Caco-2 (cell line): ENCODE measurements at regions not wholly inside any gene's neighbourhood (a gene's known extent, or its start where the extent isn't known, plus 50 kb on each side); places are given as distances from the start of the nearest gene placed in this dataset.
A peak's percentile ranks its signal among the peaks of the same experiment; 100 is the strongest.
"Not testable (repeated sequence)": the region's sequence is repeated elsewhere in the genome, so short reads cannot be mapped to it uniquely, and the experiment has no call there.

ENCODE experiments used
- BruUV-seq: library from RNA; stranded (reverse); fragments of 400-500 nt; replicated peaks from 2 replicates; lab custom pipeline; 2021; lab: Mats Ljungman, UMichigan
- CTCF ChIA-PET: fragments of 300-600 bp; sonication (Branson Sonifier 250); formaldehyde crosslinking; loops from one replicate; lab custom pipeline; 2022; ENCODE audit warnings: antibody characterized with exemption; lab: Charles Lee
- POLR2A ChIA-PET: fragments of 300-600 bp; sonication (Branson Sonifier 250); formaldehyde crosslinking; loops from one replicate; lab custom pipeline; 2022; ENCODE audit warnings: antibody characterized with exemption; lab: Charles Lee
- DNase-seq, 2 experiments: peaks; one replicate each; pipeline versions ENCODE4 v3.0.0 to v3.0.0-alpha.2; 2020 to 2022
- H3K27me3 ChIP-seq: replicated peaks from 2 replicates; pipeline ENCODE4 v1.6.0; 2011; ENCODE audit warnings: low read length; ENCODE audit not compliant: control insufficient read depth, insufficient read depth
- H3K36me3 ChIP-seq: 2 replicates; pipeline ENCODE4 v1.5.1; 2011; ENCODE audit warnings: low read length; ENCODE audit not compliant: control insufficient read depth, insufficient read depth
- H3K4me1 ChIP-seq: fragments of 250-450 bp; sonication (Bioruptor Pico); 2 replicates; pipeline ENCODE4 v1.5.1; 2020; ENCODE audit warnings: mild to moderate bottlenecking
- H3K4me3 ChIP-seq: 2 replicates; pipeline ENCODE4 v1.5.1; 2011; ENCODE audit warnings: low read depth, mild to moderate bottlenecking, control low read depth, low read length
- H3K9me3 ChIP-seq: fragments of 250-450 bp; sonication (Bioruptor Pico); 2 replicates; pipeline ENCODE4 v1.5.1; 2020; ENCODE audit warnings: mild to moderate bottlenecking, moderate library complexity
- H3K27ac Mint-ChIP-seq: one replicate; pipeline ENCODE4 v1.8.0; 2022; ENCODE audit warnings: mixed read lengths; ENCODE audit not compliant: unreplicated experiment
- H3K27me3 Mint-ChIP-seq: one replicate; pipeline ENCODE4 v1.8.0; 2022; ENCODE audit warnings: mixed read lengths; ENCODE audit not compliant: insufficient read depth, unreplicated experiment
- H3K36me3 Mint-ChIP-seq: one replicate; pipeline ENCODE4 v1.8.0; 2022; ENCODE audit warnings: mild to moderate bottlenecking, mixed read lengths; ENCODE audit not compliant: insufficient read depth, unreplicated experiment
- H3K4me1 Mint-ChIP-seq: one replicate; pipeline ENCODE4 v1.8.0; 2022; ENCODE audit warnings: low read depth, mixed read lengths; ENCODE audit not compliant: unreplicated experiment
- H3K4me3 Mint-ChIP-seq: one replicate; pipeline ENCODE4 v1.8.0; 2022; ENCODE audit warnings: mild to moderate bottlenecking, moderate library complexity, mixed read lengths; ENCODE audit not compliant: unreplicated experiment
- H3K9me3 Mint-ChIP-seq: one replicate; pipeline ENCODE4 v1.8.0; 2022; ENCODE audit warnings: mixed read lengths; ENCODE audit not compliant: unreplicated experiment
- CTCF ChIP-seq, 2 experiments: fragments of 200-600 bp in 1 of 2; IDR thresholded peaks; 1 replicate in 1 of 2; 2 replicates in 1 of 2; pipeline versions ENCODE4 v1.5.1 to v1.8.0; 2011 to 2022; ENCODE audit warnings: antibody characterized with exemption in 1 of 2, control low read depth in 1 of 2, inconsistent platforms in 1 of 2, low read depth in 1 of 2, low read length in 1 of 2, mild to moderate bottlenecking in 1 of 2, moderate library complexity in 1 of 2; ENCODE audit not compliant: insufficient read depth in 1 of 2, severe bottlenecking in 1 of 2, unreplicated experiment in 1 of 2
- intact Hi-C: fragments of 100-400 bp; cut with micrococcal nuclease; formaldehyde crosslinking; loops from one replicate; pipeline ENCODE4 v1.10.0; 2022; ENCODE audit not compliant: unreplicated experiment

GRCh38 chr17:77064598-77064997 lies 76.2 kb upstream of the SEC14L1 start:
- no peaks in the 10 kb centered on the region for H3K9me3 ChIP-seq
- peaks cover 6% of the 10 kb centered on the region for H3K4me1 Mint-ChIP-seq
- DNase-seq, result no peak
- peaks cover 2% of the 10 kb centered on the region for H3K27me3 Mint-ChIP-seq
- H3K9me3 Mint-ChIP-seq, result no peaks in the 10 kb centered on the region
- H3K4me3 ChIP-seq, result no peak overlapping the region
- H3K4me3 Mint-ChIP-seq, result no peak overlapping the region
- no peak for TF ChIP-seq CTCF (IDR thresholded peaks at IDR 0.05; ENCODE audit: insufficient read depth in 1 of 2, low read depth in 1 of 2, low read length in 1 of 2, severe bottlenecking in 1 of 2, unreplicated experiment in 1 of 2)
- POLR2A ChIA-PET, result interaction anchor here (0.6 kb wide), 1 partner anchor 24 kb away, joined by 3 read pairs; no protein-coding TSS in a partner anchor
- no TSS peak for BruUV-seq
- H3K4me1 ChIP-seq, result no peaks in the 10 kb centered on the region
- 0 out of 2 replicates have a peak, but pooled peaks cover 1% of the 10 kb centered on the region for H3K27me3 ChIP-seq
- no peaks in the 10 kb centered on the region for H3K36me3 ChIP-seq
- no peaks in the 10 kb centered on the region for H3K36me3 Mint-ChIP-seq
- CTCF ChIA-PET, result interaction anchor here (1.9 to 3.0 kb wide), 2 partner anchors 9 to 196 kb away, joined by 10 to 17 read pairs; partner anchors contain the start of gene MGAT5B
- intact Hi-C loops, result no loop called here
- no peak overlapping the region for H3K27ac Mint-ChIP-seq

- Histone ChIP-seq H3K4me3 (no peak overlapping the region), H3K36me3 (no peaks in the 10 kb centered on the region), H3K9me3 (no peaks in the 10 kb centered on the region), H3K27me3 (0 out of 2 replicates have a peak, but pooled peaks cover 1% of the 10 kb centered on the region), H3K4me1 (no peaks in the 10 kb centered on the region)
- TF ChIP-seq CTCF (IDR thresholded peaks at IDR 0.05; ENCODE audit: insufficient read depth in 1 of 2, low read depth in 1 of 2, low read length in 1 of 2, severe bottlenecking in 1 of 2, unreplicated experiment in 1 of 2), result no peak
- Mint-ChIP-seq H3K27ac (no peak overlapping the region), H3K4me3 (no peak overlapping the region), H3K9me3 (no peaks in the 10 kb centered on the region), H3K36me3 (no peaks in the 10 kb centered on the region), H3K27me3 (peaks cover 2% of the 10 kb centered on the region), H3K4me1 (peaks cover 6% of the 10 kb centered on the region)
- intact Hi-C loops, result loop anchor here (2.0 kb wide), 1 partner anchor 249 kb away; no protein-coding TSS in a partner anchor
- ChIA-PET CTCF (interaction anchor here (0.6 to 3.0 kb wide), 5 partner anchors 10 to 198 kb away, joined by 3 to 17 read pairs (median 3); partner anchors contain the start of gene MGAT5B), POLR2A (interaction anchor here (0.6 kb wide), 1 partner anchor 29 kb away, joined by 3 read pairs; no protein-coding TSS in a partner anchor)
- no TSS peak for BruUV-seq
- no peak for DNase-seq
Measured at GRCh38 chr17:77066165-77066564, 74.6 kb upstream of the SEC14L1 start.

- DNase-seq, result peak; percentile 70 to 77
- not testable (repeated sequence) for H3K27ac Mint-ChIP-seq, H3K9me3 Mint-ChIP-seq, H3K27me3 ChIP-seq, H3K4me1 ChIP-seq, H3K4me1 Mint-ChIP-seq, H3K36me3 ChIP-seq, BruUV-seq, H3K4me3 ChIP-seq, H3K36me3 Mint-ChIP-seq, H3K9me3 ChIP-seq, H3K27me3 Mint-ChIP-seq, H3K4me3 Mint-ChIP-seq
- intact Hi-C loops, result loop anchor here (1.0 to 2.0 kb wide), 3 partner anchors 199 to 341 kb away; partner anchors contain the start of genes JMJD6, METTL23 and MGAT5B
- POLR2A ChIA-PET, result interaction anchor here (0.6 kb wide), 1 partner anchor 29 kb away, joined by 3 read pairs; no protein-coding TSS in a partner anchor
- TF ChIP-seq CTCF (IDR thresholded peaks at IDR 0.05; ENCODE audit: insufficient read depth in 1 of 2, low read depth in 1 of 2, low read length in 1 of 2, severe bottlenecking in 1 of 2, unreplicated experiment in 1 of 2), result peak; percentile 91 to 94
- CTCF ChIA-PET, result interaction anchor here (0.6 to 3.1 kb wide), 6 partner anchors 10 to 198 kb away, joined by 3 to 19 read pairs (median 8); partner anchors contain the start of gene MGAT5B
Measured at GRCh38 chr17:77066726-77067409, 73.9 kb upstream of the SEC14L1 start.
